ENCODE measurements at regions not wholly inside any gene's neighbourhood (a gene's known extent, or its start where the extent isn't known, plus 50 kb on each side); places are given as distances from the start of the nearest gene placed in this dataset.

- TF ChIP-seq CTCF (IDR thresholded peaks at IDR 0.05; ENCODE audit: control extremely low read depth in 1 of 3, insufficient read depth in 1 of 3, low read depth in 1 of 3, low read length in 3 of 3) (no peak), SUZ12 (IDR thresholded peaks at IDR 0.05; ENCODE audit: low read length) (no peak)
These were observed 110.9 kb upstream of the COL5A1 start (continued) for GRCh38 chr9:134530724-134531123.
